ENCODE measurements at regions not wholly inside any gene's neighbourhood (a gene's known extent, or its start where the extent isn't known, plus 50 kb on each side); places are given as distances from the start of the nearest gene placed in this dataset.
"Not testable (repeated sequence)": the region's sequence is repeated elsewhere in the genome, so short reads cannot be mapped to it uniquely, and the experiment has no call there.

DNA sequence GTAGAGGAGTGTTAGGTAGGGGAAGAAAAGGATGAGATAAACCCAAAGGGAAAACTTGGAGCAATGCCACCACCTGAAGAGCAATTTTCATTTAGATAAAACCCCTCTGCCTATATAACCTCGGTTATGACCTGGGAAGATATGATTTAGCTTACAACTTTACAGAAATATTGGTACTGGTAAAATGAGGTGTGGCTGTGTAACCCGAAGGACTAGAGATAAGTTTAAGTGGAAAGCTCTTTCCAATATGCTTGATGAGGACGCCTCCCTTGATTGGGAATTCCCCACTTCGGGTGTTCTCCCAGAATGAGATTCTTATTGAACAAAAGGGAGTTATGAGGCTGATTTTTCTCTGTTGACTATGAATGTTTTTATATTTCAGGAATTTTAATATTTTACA lies 109.5 kb upstream of the CDK6 start:
- Histone ChIP-seq H3K27me3 (ENCODE audit: control insufficient read depth, insufficient read depth, low read length) (no peaks in the 10 kb centered on the region), H3K4me1 (ENCODE audit: control insufficient read depth, insufficient read depth, low read length) (no peaks in the 10 kb centered on the region), H3K9ac (ENCODE audit: low read length) (no peak overlapping the region), H3K4me3 (ENCODE audit: low read depth, low read length) (no peak overlapping the region), H3K27ac (ENCODE audit: low read depth, low read length) (no peak overlapping the region), H3K9me3 (ENCODE audit: control insufficient read depth, insufficient read depth, low read depth, low read length) (no peaks in the 10 kb centered on the region), H3K36me3 (ENCODE audit: control insufficient read depth, insufficient read depth, low read length) (no peaks in the 10 kb centered on the region)

DNA sequence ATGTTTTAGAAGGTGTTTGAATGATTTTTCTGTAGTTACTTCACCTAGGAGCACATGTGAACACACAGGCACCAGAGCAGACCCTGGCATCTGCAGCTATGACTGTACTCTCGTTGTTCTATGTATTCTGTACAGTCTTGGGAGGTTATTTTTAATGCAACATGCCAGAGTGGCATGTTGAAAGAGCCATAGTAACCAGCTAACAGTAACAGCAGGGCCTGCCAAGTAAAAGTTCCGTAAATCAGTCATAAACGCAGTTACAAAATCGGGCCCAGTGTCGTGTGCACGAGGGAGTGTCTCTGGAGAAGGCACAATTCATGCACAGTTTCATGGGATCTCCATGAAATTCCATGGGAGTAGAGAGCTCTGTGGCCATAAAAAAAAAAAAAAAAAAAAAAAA lies 108.3 kb upstream of the CDK6 start:
- Histone ChIP-seq H3K4me3 (ENCODE audit: low read depth, low read length) (no peak overlapping the region), H3K27ac (ENCODE audit: low read depth, low read length) (no peak overlapping the region), H3K36me3 (ENCODE audit: control insufficient read depth, insufficient read depth, low read length) (no peaks in the 10 kb centered on the region), H3K9me3 (ENCODE audit: control insufficient read depth, insufficient read depth, low read depth, low read length) (peaks cover 7% of the 10 kb centered on the region; the same call in 1 of the 2 replicates), H3K27me3 (ENCODE audit: control insufficient read depth, insufficient read depth, low read length) (no peaks in the 10 kb centered on the region), H3K9ac (ENCODE audit: low read length) (no peak overlapping the region), H3K4me1 (ENCODE audit: control insufficient read depth, insufficient read depth, low read length) (no peaks in the 10 kb centered on the region)

DNA sequence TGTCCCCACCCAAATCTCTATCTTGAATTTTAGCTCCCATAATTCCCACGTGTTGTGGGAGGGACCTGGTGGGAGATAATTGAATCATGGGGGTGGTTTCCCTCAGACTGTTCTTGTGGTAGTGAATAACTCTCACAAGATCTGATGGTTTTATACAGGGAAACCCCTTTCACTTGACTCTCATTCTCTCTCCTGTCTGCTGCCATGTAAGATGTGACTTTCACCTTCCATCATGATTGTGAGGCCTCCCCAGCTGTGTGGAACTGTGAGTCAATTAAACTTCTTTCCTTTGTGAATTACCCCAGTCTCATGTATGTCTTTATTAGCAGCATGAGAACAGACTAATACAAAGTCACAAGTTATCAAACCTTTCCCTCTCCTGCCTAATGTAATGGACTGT lies 106.3 kb upstream of the CDK6 start:
- H3K9me3 ChIP-seq (ENCODE audit: control insufficient read depth, insufficient read depth, low read depth, low read length); H3K27ac ChIP-seq (ENCODE audit: low read depth, low read length); H3K36me3 ChIP-seq (ENCODE audit: control insufficient read depth, insufficient read depth, low read length): not testable (repeated sequence)

DNA sequence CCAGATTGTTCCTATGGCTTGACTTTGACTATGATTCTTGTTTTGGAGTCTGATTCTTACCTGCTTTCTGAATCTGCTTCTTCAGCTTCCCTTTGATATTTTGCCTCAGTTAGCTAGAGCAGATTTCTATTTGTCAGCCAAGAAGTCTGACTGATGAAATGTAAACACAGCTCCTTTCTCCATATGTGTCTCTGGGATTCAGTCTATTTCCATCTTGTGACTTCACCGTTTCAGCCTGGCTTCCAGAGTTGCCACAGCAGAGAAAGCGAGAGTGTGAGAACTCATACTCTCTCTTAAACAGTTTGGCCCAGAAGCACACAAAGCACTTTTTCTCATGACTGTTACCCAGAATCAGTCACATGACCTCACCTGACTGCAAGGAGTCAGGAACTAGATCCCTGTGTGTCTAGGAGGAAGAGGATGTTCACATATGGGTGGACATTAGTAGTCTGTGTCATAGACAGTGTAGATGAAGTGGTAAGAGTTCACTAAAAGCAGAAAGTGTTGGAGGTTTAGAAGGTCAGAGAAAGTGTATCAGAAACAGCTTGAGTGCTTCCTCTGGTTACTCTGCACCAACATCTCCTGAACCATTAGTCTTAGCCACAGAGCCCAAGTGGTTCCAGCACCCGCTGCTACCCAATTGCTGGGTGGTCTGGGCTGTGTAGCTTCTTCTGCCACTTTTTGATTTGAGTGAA lies 103.4 kb upstream of the CDK6 start:
- Histone ChIP-seq H3K27me3 (ENCODE audit: control insufficient read depth, insufficient read depth, low read length) (no peaks in the 10 kb centered on the region; the same call in 1 of the 2 replicates), H3K4me3 (ENCODE audit: low read depth, low read length) (no peak overlapping the region), H3K36me3 (ENCODE audit: control insufficient read depth, insufficient read depth, low read length) (no peaks in the 10 kb centered on the region), H3K4me1 (ENCODE audit: control insufficient read depth, insufficient read depth, low read length) (no peaks in the 10 kb centered on the region), H3K27ac (ENCODE audit: low read depth, low read length) (no peak overlapping the region), H3K9me3 (ENCODE audit: control insufficient read depth, insufficient read depth, low read depth, low read length) (peaks cover 8% of the 10 kb centered on the region; the same call in 1 of the 2 replicates), H3K9ac (ENCODE audit: low read length) (no peak overlapping the region)

More for the DNA sequence above, 106.3 kb upstream of the CDK6 start:
- H3K4me3 ChIP-seq (ENCODE audit: low read depth, low read length); H3K4me1 ChIP-seq (ENCODE audit: control insufficient read depth, insufficient read depth, low read length); H3K9ac ChIP-seq (ENCODE audit: low read length); H3K27me3 ChIP-seq (ENCODE audit: control insufficient read depth, insufficient read depth, low read length): not testable (repeated sequence)

DNA sequence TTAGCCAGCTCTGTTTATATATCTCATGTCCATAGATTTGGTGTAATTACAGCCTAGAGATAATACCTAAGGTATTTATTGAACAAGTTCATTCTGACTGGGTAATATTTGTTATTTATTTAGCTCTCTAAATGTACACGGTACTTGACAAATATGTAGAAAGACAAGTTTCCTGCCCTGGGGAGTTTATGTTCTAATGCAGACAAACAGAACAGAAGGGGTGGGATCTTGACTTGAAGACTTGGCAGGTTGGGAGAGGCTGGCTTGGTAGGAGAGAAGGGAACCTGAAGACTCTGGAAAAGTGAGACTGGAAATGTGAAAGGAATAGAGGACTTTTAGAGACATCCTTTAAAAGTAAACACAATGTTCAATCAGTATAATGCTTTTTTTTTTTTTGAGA lies 97.7 kb upstream of the CDK6 start:
- Histone ChIP-seq H3K4me1 (ENCODE audit: control insufficient read depth, insufficient read depth, low read length) (no peaks in the 10 kb centered on the region), H3K36me3 (ENCODE audit: control insufficient read depth, insufficient read depth, low read length) (no peaks in the 10 kb centered on the region), H3K4me3 (ENCODE audit: low read depth, low read length) (no peak overlapping the region), H3K27ac (ENCODE audit: low read depth, low read length) (no peak overlapping the region), H3K27me3 (ENCODE audit: control insufficient read depth, insufficient read depth, low read length) (no peaks in the 10 kb centered on the region; the same call in 1 of the 2 replicates), H3K9me3 (ENCODE audit: control insufficient read depth, insufficient read depth, low read depth, low read length) (peaks cover 2% of the 10 kb centered on the region; the same call in 1 of the 2 replicates), H3K9ac (ENCODE audit: low read length) (no peak overlapping the region)

DNA sequence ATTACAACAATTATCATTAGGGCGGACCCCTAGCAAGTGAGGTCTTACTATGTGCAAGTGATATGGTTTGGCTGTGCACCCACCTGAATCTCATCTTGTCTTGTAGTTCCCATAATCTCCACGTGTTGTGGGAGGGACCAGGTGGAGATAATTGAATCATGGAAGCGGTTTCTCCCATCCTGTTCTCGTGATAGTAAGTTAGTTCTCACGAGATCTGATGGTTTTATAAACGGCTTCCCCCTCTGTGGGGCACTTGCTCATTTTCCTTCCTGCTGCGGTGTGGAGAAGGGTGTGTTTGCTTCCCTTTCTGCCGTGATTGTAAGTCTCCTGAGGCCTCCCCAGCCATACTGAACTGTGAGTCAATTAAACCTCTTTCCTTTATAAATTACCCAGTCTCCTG lies 96.1 kb upstream of the CDK6 start:
- no peak overlapping the region for H3K9ac ChIP-seq (ENCODE audit: low read length)
- H3K27me3 ChIP-seq (ENCODE audit: control insufficient read depth, insufficient read depth, low read length): no peaks in the 10 kb centered on the region
- H3K9me3 ChIP-seq (ENCODE audit: control insufficient read depth, insufficient read depth, low read depth, low read length): peaks cover 2% of the 10 kb centered on the region; the same call in 1 of the 2 replicates
- H3K4me3 ChIP-seq (ENCODE audit: low read depth, low read length): no peak overlapping the region
- no peak overlapping the region for H3K27ac ChIP-seq (ENCODE audit: low read depth, low read length)
- H3K36me3 ChIP-seq (ENCODE audit: control insufficient read depth, insufficient read depth, low read length): no peaks in the 10 kb centered on the region
- H3K4me1 ChIP-seq (ENCODE audit: control insufficient read depth, insufficient read depth, low read length): no peaks in the 10 kb centered on the region

DNA sequence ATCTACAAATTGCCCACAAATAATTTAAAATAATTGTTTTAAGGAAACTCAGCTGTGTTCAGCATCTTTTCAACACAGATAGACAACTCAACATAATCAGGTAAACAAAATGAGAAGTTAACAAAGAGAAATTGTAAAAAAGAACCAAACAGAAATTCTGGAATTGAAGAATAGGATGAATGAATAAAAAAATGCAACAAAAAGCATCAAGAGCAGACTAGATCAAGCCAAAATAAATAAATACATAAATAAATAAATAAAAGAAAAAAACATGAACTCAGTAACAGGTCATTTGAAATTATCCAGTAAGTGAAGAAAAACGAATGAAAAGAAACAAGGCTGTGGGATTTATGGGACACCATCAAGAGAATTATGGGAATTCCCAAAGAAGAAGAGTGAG lies 94.0 kb upstream of the CDK6 start:
- peaks cover 18% of the 10 kb centered on the region for H3K4me1 ChIP-seq (ENCODE audit: control insufficient read depth, insufficient read depth, low read length)
- H3K9ac ChIP-seq (ENCODE audit: low read length): no peak overlapping the region
- no peak overlapping the region for H3K4me3 ChIP-seq (ENCODE audit: low read depth, low read length)
- H3K9me3 ChIP-seq (ENCODE audit: control insufficient read depth, insufficient read depth, low read depth, low read length): peaks cover 2% of the 10 kb centered on the region; the same call in 1 of the 2 replicates
- H3K27me3 ChIP-seq (ENCODE audit: control insufficient read depth, insufficient read depth, low read length): no peaks in the 10 kb centered on the region
- H3K36me3 ChIP-seq (ENCODE audit: control insufficient read depth, insufficient read depth, low read length): no peaks in the 10 kb centered on the region
- H3K27ac ChIP-seq (ENCODE audit: low read depth, low read length): no peak overlapping the region

DNA sequence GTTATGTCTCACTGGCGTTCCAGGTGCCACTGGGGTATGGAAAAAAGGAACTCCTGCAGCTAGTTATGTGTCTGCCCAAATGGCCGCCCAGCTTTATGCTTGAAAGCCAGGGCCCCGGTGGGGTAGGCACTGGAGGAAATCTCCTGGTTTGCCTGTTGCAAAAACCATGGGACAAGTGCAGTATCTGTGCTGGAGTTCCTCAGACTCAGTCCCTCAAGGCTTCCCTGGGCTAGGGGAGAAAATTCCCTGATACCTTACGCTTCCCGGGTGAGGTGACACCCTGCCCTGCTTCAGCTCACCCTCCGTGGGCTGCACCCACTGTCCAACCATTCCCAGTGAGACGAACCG lies 90.3 kb upstream of the CDK6 start:
- H3K9me3 ChIP-seq (ENCODE audit: control insufficient read depth, insufficient read depth, low read depth, low read length): peaks cover 7% of the 10 kb centered on the region; the same call in 1 of the 2 replicates
- H3K27me3 ChIP-seq (ENCODE audit: control insufficient read depth, insufficient read depth, low read length): no peaks in the 10 kb centered on the region
- peak overlapping the region; percentile 38 for H3K9ac ChIP-seq (ENCODE audit: low read length)
- peaks cover 28% of the 10 kb centered on the region for H3K4me1 ChIP-seq (ENCODE audit: control insufficient read depth, insufficient read depth, low read length)
- H3K27ac ChIP-seq (ENCODE audit: low read depth, low read length): no peak overlapping the region
- H3K4me3 ChIP-seq (ENCODE audit: low read depth, low read length): peak overlapping the region; percentile 42
- H3K36me3 ChIP-seq (ENCODE audit: control insufficient read depth, insufficient read depth, low read length): no peaks in the 10 kb centered on the region

DNA sequence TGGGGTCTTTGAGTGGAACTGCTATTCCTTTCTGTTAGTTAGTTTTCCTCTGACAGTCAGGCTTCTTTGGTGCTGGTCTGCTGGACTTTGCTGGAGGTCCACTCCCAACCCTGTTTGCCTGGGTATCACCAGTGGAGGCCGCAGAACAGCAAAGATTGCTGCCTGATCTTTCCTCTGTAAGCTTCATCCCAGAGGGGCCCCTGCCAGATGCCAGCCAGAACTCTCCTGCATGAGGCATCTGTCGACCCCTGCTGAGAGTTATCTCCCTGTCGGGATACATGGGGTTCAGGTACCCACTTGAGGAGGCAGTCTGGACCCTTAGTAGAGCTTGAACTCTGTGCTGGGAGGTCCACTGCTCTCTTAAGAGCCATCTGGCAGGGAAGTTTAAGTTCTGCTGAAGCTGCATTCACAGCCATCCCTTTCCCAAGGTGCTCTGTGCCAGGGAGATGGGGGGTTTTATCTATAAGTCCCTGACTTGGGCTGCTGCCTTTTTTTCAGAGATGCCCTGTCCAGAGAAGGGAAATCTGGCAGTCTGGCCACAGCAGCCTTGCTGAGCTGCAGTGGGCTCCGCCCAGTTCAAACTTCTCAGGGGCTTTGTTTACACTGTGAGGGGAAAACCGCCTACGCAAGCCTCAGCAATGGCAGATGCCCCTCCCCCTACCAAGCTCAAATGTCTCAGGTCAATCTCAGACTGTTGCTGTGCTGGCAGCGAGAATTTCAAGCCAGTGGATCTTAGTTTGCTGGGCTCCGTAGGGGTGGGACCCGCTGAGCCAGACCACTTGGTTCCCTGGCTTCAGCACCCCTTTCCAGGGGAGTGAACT lies 89.7 kb upstream of the CDK6 start:
- no peaks in the 10 kb centered on the region for H3K36me3 ChIP-seq (ENCODE audit: control insufficient read depth, insufficient read depth, low read length)
- peak overlapping the region; percentile 42 for H3K4me3 ChIP-seq (ENCODE audit: low read depth, low read length)
- peaks cover 28% of the 10 kb centered on the region for H3K4me1 ChIP-seq (ENCODE audit: control insufficient read depth, insufficient read depth, low read length)
- peaks cover 7% of the 10 kb centered on the region; the same call in 1 of the 2 replicates for H3K9me3 ChIP-seq (ENCODE audit: control insufficient read depth, insufficient read depth, low read depth, low read length)
- peak overlapping the region; percentile 38 for H3K9ac ChIP-seq (ENCODE audit: low read length)
- no peak overlapping the region; the same call in 1 of the 2 replicates for H3K27ac ChIP-seq (ENCODE audit: low read depth, low read length)
- no peaks in the 10 kb centered on the region for H3K27me3 ChIP-seq (ENCODE audit: control insufficient read depth, insufficient read depth, low read length)

DNA sequence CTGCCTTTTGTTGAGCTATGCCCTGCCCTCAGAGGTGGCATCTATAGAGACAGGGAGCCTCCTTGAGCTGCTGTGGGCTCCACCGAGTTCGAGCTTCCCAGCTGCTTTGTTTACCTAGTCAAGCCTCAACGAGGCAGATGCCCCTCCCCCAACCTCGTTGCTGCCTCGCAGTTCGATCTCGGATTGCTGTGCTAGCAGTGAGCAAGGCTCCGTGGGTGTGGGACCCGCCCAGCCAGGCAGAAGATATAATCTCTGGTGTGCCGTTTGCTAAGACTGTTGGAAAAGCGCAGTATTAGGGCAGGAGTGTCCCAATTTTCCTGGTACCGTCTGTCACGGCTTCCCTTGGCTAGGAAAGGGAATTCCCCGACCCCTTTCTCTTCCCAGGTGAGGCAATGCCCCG lies 88.4 kb upstream of the CDK6 start:
- H3K4me3 ChIP-seq (ENCODE audit: low read depth, low read length): no peak overlapping the region
- H3K27ac ChIP-seq (ENCODE audit: low read depth, low read length): no peak overlapping the region
- no peak overlapping the region for H3K9ac ChIP-seq (ENCODE audit: low read length)
- H3K9me3 ChIP-seq (ENCODE audit: control insufficient read depth, insufficient read depth, low read depth, low read length): peaks cover 7% of the 10 kb centered on the region; the same call in 1 of the 2 replicates
- H3K36me3 ChIP-seq (ENCODE audit: control insufficient read depth, insufficient read depth, low read length): no peaks in the 10 kb centered on the region
- H3K4me1 ChIP-seq (ENCODE audit: control insufficient read depth, insufficient read depth, low read length): peaks cover 28% of the 10 kb centered on the region
- H3K27me3 ChIP-seq (ENCODE audit: control insufficient read depth, insufficient read depth, low read length): no peaks in the 10 kb centered on the region

DNA sequence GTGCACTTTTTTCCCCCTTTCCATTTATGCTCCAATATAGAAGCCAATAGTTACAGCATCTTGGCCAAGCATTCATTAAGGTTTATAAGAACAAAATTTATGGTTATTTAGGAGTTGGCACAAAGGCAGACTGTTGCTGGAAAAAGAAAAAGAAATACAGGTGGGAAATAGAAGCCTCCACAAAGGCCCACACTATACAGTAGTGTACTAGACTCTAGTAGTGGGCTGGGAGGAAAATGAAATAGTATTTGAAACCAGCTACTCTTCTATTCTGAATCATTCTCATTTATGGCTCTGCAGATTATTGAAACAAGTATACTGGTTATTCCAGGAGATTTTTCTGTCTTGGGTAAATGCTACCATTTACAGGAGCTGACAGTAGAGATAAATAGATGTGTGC lies 80.9 kb upstream of the CDK6 start:
- no peaks in the 10 kb centered on the region for H3K27me3 ChIP-seq (ENCODE audit: control insufficient read depth, insufficient read depth, low read length)
- H3K9ac ChIP-seq (ENCODE audit: low read length): no peak overlapping the region
- no peak overlapping the region for H3K4me3 ChIP-seq (ENCODE audit: low read depth, low read length)
- peak overlapping the region; percentile 22; the same call in 1 of the 2 replicates for H3K27ac ChIP-seq (ENCODE audit: low read depth, low read length)
- H3K9me3 ChIP-seq (ENCODE audit: control insufficient read depth, insufficient read depth, low read depth, low read length): no peaks in the 10 kb centered on the region
- peaks cover 12% of the 10 kb centered on the region for H3K4me1 ChIP-seq (ENCODE audit: control insufficient read depth, insufficient read depth, low read length)
- H3K36me3 ChIP-seq (ENCODE audit: control insufficient read depth, insufficient read depth, low read length): no peaks in the 10 kb centered on the region
